Activated naive CD4-positive, alpha-beta T cell treated with anti-CD3 and anti-CD28 coated beads, Interleukin-2, amount 10 ng/mL, durations not matched to agents 7 days and 5 days (primary cell): ENCODE measurements at regions not wholly inside any gene's neighbourhood (a gene's known extent, or its start where the extent isn't known, plus 50 kb on each side); places are given as distances from the start of the nearest gene placed in this dataset.

ENCODE experiments used
- CTCF ChIA-PET: fragments of 350-600 bp; sonication (Branson Sonifier 250); formaldehyde crosslinking; loops from one replicate; lab custom pipeline; 2021; ENCODE audit warnings: antibody characterized with exemption; lab: Charles Lee
- DNase-seq: peaks from one replicate; pipeline ENCODE4 v3.0.0-alpha.2; 2020
- H3K27ac Mint-ChIP-seq: one replicate; pipeline ENCODE4 v1.8.0; 2021; ENCODE audit warnings: mild to moderate bottlenecking, moderate library complexity, mixed read lengths
- H3K27me3 Mint-ChIP-seq: one replicate; pipeline ENCODE4 v1.8.0; 2021; ENCODE audit warnings: mild to moderate bottlenecking, mixed read lengths
- H3K36me3 Mint-ChIP-seq: one replicate; pipeline ENCODE4 v1.8.0; 2021; ENCODE audit warnings: mixed read lengths
- H3K4me1 Mint-ChIP-seq: one replicate; pipeline ENCODE4 v1.8.0; 2021; ENCODE audit warnings: mixed read lengths
- H3K4me3 Mint-ChIP-seq: one replicate; pipeline ENCODE4 v1.8.0; 2021; ENCODE audit warnings: mild to moderate bottlenecking, moderate library complexity, mixed read lengths
- H3K9me3 Mint-ChIP-seq: one replicate; pipeline ENCODE4 v1.8.0; 2021; ENCODE audit warnings: mixed read lengths

- CTCF ChIA-PET = no interaction called here
- Mint-ChIP-seq H3K27ac (no peak overlapping the region), H3K9me3 (no peaks in the 10 kb centered on the region), H3K27me3 (no peaks in the 10 kb centered on the region), H3K4me1 (no peaks in the 10 kb centered on the region), H3K4me3 (no peak overlapping the region), H3K36me3 (no peaks in the 10 kb centered on the region)
- DNase-seq = no peak
These were observed 96.2 kb upstream of the APOOL start for GRCh38 chrX:84907324-84907968.

DNA sequence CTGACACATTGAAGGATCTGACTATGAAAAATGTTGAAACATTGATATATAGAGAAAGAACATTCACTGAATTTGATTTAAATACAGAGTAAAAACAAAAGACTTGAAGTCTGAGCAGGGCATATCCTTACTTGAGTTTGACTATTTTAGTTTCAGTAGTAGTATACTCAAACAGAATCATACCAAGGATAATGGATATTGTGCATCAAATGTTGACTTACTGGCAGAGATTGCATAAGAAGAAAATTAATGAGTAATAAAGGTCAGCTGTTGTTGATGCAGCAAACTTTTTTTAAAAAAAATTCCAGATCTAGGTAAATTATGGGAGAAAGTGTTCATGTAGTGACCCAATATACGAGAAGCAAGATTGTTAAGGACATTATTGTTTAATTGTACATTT is 94.5 kb upstream of the APOOL start:
- DNase-seq = no peak
- no peak overlapping the region for H3K4me3 Mint-ChIP-seq
- H3K36me3 Mint-ChIP-seq = no peaks in the 10 kb centered on the region
- H3K4me1 Mint-ChIP-seq = no peaks in the 10 kb centered on the region
- no peaks in the 10 kb centered on the region for H3K27me3 Mint-ChIP-seq
- no peak overlapping the region for H3K27ac Mint-ChIP-seq
- no peaks in the 10 kb centered on the region for H3K9me3 Mint-ChIP-seq
- CTCF ChIA-PET = no interaction called here

- Mint-ChIP-seq H3K4me1 (no peaks in the 10 kb centered on the region), H3K27me3 (no peaks in the 10 kb centered on the region), H3K9me3 (no peaks in the 10 kb centered on the region), H3K36me3 (no peaks in the 10 kb centered on the region), H3K4me3 (no peak overlapping the region), H3K27ac (no peak overlapping the region)
- CTCF ChIA-PET = no interaction called here
- no peak for DNase-seq
These were observed 79.1 kb upstream of the APOOL start for GRCh38 chrX:84924624-84925023.

- no peaks in the 10 kb centered on the region for H3K27me3 Mint-ChIP-seq
- CTCF ChIA-PET = no interaction called here
- H3K4me1 Mint-ChIP-seq = no peaks in the 10 kb centered on the region
- H3K9me3 Mint-ChIP-seq = no peaks in the 10 kb centered on the region
- H3K27ac Mint-ChIP-seq = no peak overlapping the region
- H3K4me3 Mint-ChIP-seq = no peak overlapping the region
- no peak for DNase-seq
- H3K36me3 Mint-ChIP-seq = no peaks in the 10 kb centered on the region
These were observed 70.9 kb upstream of the APOOL start for GRCh38 chrX:84932814-84933213.

DNA sequence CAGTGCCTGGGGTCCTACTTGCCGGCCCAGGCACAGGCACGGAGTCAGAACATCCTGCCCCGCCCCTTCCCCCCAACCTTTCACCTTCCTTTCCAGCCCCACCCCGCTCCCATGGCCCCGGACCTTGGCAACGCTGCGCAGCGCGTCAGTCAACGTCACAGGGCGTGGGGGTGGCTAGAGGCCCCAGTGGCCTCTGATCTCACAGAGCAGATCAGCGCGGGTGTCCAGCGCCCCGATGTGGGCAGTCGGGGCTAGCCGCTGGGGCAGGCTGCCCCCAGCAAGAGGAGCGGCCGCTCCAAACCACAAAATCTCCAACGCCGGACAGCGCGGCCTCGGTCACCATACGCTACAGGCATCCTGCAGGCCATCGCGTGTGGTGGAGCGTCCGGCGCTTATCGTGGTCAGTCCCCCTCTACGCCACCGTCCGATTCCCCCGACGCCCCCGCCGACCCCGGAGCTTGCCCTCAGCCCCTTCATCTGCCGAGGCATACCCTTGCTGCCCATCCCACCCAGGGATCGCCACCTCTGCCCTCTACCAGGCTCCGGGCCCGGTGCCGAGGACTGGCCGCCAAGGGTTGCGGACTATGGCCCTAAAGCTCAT is 69.6 kb upstream of the APOOL start:
- CTCF ChIA-PET = no interaction called here
- Mint-ChIP-seq H3K27ac (no peak overlapping the region), H3K4me3 (no peak overlapping the region), H3K36me3 (no peaks in the 10 kb centered on the region), H3K4me1 (no peaks in the 10 kb centered on the region), H3K9me3 (no peaks in the 10 kb centered on the region), H3K27me3 (no peaks in the 10 kb centered on the region)
- no peak for DNase-seq
